Progenitor cell of endocrine pancreas (in vitro differentiated cells): ENCODE measurements at regions not wholly inside any gene's neighbourhood (a gene's known extent, or its start where the extent isn't known, plus 50 kb on each side); places are given as distances from the start of the nearest gene placed in this dataset.

Experiments used
- DNase-seq: peaks from one replicate; pipeline ENCODE4 v3.0.0; 2021; ENCODE audit warnings: low spot score; ENCODE audit not compliant: unreplicated experiment
- H3K27ac Mint-ChIP-seq: 2 replicates; pipeline ENCODE4 v1.8.0; 2021; ENCODE audit warnings: mild to moderate bottlenecking, moderate library complexity, mixed read lengths
- H3K27me3 Mint-ChIP-seq: 2 replicates; pipeline ENCODE4 v1.8.0; 2021; ENCODE audit warnings: mixed read lengths
- H3K36me3 Mint-ChIP-seq: 2 replicates; pipeline ENCODE4 v1.8.0; 2022; ENCODE audit warnings: mixed read lengths; ENCODE audit not compliant: insufficient read depth
- H3K4me1 Mint-ChIP-seq: 2 replicates; pipeline ENCODE4 v1.8.0; 2021; ENCODE audit warnings: low read depth, mixed read lengths
- H3K4me3 Mint-ChIP-seq: 2 replicates; pipeline ENCODE4 v1.8.0; 2021; ENCODE audit warnings: low read depth, mild to moderate bottlenecking, moderate library complexity, mixed read lengths
- H3K9me3 Mint-ChIP-seq: 2 replicates; pipeline ENCODE4 v1.8.0; 2021; ENCODE audit warnings: low read depth, mixed read lengths
- TF ChIP-seq, protein P1 (sequence below): fragments of 200-600 bp; sonication (generic); IDR thresholded peaks from one replicate; pipeline ENCODE4 v1.5.0; 2021; ENCODE audit warnings: antibody characterized with exemption, mild to moderate bottlenecking; ENCODE audit not compliant: unreplicated experiment

DNA sequence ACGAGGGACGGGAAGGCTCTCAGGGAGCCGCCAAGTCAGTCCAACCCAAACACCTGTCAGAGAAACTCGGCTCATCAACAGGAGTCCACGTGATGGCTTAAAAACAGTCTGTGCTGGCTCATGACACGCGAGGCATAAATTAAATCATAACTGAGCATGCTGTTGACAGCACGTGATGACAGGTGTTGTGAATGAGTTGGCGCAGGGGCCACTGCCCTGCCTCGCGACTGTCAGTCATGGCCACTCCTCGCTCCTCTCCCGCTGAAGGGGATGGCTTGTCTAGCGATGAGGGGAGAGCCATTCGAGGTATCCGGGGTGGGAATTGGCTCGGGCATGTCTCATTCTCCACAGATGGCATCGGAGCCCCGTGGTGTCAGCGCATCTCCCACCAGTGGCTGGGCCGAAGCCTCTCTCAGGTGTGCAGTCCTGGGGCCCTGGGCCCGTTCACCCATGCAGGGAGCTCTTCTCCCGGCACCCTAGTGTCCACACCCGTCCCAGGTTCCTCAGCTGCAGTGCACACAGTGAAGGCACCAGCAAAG, 313.3 kb downstream of the BMP7 start:
- TF ChIP-seq, protein P1, sequence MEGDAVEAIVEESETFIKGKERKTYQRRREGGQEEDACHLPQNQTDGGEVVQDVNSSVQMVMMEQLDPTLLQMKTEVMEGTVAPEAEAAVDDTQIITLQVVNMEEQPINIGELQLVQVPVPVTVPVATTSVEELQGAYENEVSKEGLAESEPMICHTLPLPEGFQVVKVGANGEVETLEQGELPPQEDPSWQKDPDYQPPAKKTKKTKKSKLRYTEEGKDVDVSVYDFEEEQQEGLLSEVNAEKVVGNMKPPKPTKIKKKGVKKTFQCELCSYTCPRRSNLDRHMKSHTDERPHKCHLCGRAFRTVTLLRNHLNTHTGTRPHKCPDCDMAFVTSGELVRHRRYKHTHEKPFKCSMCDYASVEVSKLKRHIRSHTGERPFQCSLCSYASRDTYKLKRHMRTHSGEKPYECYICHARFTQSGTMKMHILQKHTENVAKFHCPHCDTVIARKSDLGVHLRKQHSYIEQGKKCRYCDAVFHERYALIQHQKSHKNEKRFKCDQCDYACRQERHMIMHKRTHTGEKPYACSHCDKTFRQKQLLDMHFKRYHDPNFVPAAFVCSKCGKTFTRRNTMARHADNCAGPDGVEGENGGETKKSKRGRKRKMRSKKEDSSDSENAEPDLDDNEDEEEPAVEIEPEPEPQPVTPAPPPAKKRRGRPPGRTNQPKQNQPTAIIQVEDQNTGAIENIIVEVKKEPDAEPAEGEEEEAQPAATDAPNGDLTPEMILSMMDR = no peak
- Mint-ChIP-seq H3K9me3 (no peaks in the 10 kb centered on the region), H3K4me1 (peaks cover 2% of the 10 kb centered on the region), H3K27ac (no peak overlapping the region), H3K36me3 (no peaks in the 10 kb centered on the region), H3K27me3 (peaks cover 44% of the 10 kb centered on the region), H3K4me3 (no peak overlapping the region)
- no peak for DNase-seq

GRCh38 chr20:56954797-56955196, 311.6 kb downstream of the BMP7 start:
- peaks cover 49% of the 10 kb centered on the region for H3K27me3 Mint-ChIP-seq
- H3K36me3 Mint-ChIP-seq = no peaks in the 10 kb centered on the region
- no peak overlapping the region for H3K4me3 Mint-ChIP-seq
- DNase-seq = no peak
- peaks cover 2% of the 10 kb centered on the region for H3K4me1 Mint-ChIP-seq
- TF ChIP-seq, protein P1 = no peak
- no peaks in the 10 kb centered on the region for H3K9me3 Mint-ChIP-seq
- H3K27ac Mint-ChIP-seq = no peak overlapping the region

- TF ChIP-seq, protein P1 = no peak
- H3K4me1 Mint-ChIP-seq = peaks cover 2% of the 10 kb centered on the region
- DNase-seq = no peak
- no peaks in the 10 kb centered on the region for H3K9me3 Mint-ChIP-seq
- H3K27ac Mint-ChIP-seq = no peak overlapping the region
- no peaks in the 10 kb centered on the region for H3K36me3 Mint-ChIP-seq
- no peak overlapping the region for H3K4me3 Mint-ChIP-seq
- peaks cover 42% of the 10 kb centered on the region for H3K27me3 Mint-ChIP-seq
These were observed 310.8 kb downstream of the BMP7 start for GRCh38 chr20:56955680-56956079.

DNA sequence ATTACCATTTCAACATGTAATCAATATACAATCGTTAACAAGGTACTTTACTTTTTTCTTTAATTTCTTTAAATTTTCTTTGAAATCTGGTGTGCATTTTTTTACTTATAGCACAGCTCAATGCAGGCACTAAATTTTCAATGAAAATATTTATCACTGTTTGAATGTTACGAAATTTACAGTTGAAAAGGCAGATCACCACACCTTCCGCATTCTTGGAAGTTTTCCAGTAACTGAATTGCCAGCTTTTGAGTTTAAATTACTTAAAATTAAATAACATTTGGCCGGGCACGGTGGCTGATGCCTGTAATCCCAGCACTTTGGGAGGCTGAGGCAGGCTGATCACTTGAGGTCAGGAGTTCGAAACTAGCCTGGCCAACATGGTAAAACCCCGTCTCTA, 309.9 kb downstream of the BMP7 start:
- DNase-seq = no peak
- no peak overlapping the region for H3K27ac Mint-ChIP-seq
- TF ChIP-seq, protein P1 = no peak
- no peak overlapping the region for H3K4me3 Mint-ChIP-seq
- H3K9me3 Mint-ChIP-seq = no peaks in the 10 kb centered on the region
- peaks cover 2% of the 10 kb centered on the region for H3K4me1 Mint-ChIP-seq
- H3K36me3 Mint-ChIP-seq = no peaks in the 10 kb centered on the region
- H3K27me3 Mint-ChIP-seq = peaks cover 36% of the 10 kb centered on the region

DNA sequence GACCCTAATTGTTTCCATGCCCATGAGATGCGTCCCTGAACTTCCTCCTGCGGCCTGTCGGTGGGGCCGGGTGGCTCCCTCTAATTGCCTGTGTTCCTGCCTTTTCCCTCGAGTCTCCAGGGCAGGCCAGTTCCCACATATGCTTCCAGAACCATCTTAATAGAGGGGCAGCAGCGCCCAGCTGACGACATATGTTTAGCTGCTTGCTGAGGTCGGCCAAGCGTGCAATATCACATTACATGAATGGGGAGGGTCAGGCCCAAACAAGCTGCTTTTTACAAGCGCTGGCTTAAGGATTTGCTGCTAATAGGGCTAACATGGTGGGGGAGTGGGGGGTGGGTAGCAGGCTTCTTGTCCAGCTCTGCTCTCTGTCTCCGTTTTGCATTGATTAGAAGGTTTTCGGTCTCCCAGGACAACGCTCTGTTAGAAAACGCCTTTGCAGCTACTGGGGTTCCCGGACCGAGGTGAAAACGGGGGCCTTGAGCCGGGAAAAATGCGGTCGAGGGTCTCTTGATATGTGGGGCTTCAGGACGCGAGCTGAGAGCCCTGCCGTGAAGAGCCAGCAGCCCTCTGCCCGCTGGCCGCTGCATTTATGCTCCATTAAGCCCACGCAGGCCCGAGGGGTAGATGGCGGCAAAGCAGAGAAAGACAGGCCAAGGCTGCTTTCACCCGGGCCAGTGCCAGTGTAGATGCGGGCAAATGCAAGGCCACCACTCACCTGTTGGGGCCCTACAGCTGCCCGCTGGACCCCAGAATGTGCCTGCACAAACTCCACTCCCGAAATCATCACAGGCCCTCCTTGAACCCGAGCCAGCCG, 308.5 kb downstream of the BMP7 start:
- no peaks in the 10 kb centered on the region for H3K9me3 Mint-ChIP-seq
- H3K27ac Mint-ChIP-seq = no peak overlapping the region
- TF ChIP-seq, protein P1 = no peak
- H3K27me3 Mint-ChIP-seq = peaks cover 29% of the 10 kb centered on the region
- H3K4me3 Mint-ChIP-seq = no peak overlapping the region
- peaks cover 2% of the 10 kb centered on the region for H3K4me1 Mint-ChIP-seq
- no peak for DNase-seq
- no peaks in the 10 kb centered on the region for H3K36me3 Mint-ChIP-seq
